HG03175 (cell line): ENCODE measurements at regions not wholly inside any gene's neighbourhood (a gene's known extent, or its start where the extent isn't known, plus 50 kb on each side); places are given as distances from the start of the nearest gene placed in this dataset.

Experiments used
- ATAC-seq: cut with Tn5 transposase; IDR thresholded peaks from one replicate; pipeline ENCODE4 v1.9.1; 2021; ENCODE audit warnings: mild to moderate bottlenecking, moderate library complexity; ENCODE audit not compliant: unreplicated experiment

DNA sequence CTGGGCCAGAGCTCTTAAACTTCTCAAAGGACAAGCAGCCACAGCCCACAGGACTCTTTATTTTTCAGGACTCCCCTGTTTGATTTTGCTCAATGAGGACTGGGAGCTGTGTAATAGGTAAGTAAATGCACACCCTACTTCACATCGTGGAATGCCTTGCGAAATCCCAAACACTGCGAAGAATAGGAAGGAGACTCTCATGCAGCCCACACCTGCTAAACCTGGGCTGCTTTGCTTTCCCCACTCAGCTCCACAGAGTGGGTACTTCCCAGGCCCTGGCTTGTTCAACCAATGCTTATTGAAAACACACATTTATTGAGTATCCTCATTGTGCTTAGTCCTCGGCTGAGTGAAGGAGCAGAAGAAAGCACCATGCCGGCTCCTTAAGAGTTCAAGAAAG lies 103.3 kb upstream of the FSTL4 start:
- ATAC-seq, result no peak

DNA sequence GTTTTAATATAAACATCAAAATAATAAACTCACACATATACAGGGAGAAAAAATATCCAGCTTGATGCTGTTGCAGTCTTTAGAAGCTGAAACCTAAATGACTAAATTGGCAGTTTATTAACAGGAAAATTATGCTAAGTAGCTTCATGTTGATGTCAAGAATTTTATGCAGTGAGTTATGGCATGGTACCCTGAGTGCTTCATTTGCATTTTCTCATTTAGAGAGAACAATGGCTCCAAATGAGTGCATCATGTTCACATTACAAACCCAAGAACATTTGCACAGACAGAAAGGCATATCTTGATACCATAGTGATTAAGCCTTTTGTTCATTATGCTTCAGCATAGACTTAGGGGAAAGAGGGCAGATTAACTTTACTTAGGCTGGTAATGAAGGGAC lies 102.9 kb upstream of the FSTL4 start:
- ATAC-seq, result no peak

DNA sequence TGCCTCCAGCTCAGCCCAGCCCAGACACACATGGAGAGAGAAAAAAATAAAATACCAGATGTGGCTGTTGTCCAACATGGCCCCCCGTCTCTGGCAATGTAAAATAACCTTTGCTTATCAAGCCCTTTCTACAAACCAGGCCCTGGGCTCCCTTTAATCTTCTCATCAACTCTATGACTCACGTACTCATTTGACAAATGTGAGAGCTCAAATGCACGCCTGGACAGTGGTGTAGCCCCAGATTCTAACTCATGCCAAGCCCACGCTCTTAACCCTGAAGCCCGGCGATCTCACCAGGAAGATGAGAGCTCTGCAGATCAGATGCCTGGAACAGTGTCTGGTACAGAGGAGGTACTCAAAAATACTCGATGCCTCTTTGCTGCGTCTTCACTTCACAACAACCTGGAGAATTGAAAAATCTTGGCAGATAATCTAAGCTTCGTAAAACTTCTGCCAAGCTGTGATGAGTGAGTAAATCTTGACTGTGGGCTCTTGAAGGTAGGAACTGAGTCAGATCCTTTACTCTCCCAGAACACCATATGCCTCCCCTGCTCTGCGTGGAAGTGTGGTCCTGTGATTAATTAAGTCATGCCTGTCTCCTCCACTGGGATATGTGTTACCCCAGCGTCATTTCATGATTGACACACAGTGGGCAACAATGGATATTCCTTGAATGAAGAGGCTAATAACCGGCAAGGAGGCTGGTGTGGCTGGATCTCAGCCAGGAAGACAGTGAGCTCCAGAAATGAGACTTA lies 102.0 kb upstream of the FSTL4 start:
- ATAC-seq, result no peak

DNA sequence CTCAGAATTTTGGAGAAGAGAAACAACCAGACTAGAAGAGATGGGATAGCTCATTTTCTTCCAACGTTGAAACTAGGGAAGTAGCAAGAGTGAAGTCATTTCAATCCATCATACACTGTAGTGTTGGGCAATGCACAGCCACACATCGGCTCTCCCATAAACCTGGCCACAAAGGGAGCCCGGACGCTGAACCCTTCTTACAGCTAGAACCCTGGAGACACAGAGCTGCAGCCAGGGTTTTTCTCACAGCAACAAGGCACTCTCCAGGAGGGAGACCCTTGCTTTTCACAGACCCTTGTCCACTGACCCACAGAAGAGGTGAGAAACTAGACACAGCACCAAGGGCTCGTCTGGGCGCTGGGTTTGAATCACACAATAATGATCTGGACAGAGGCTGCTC lies 101.4 kb upstream of the FSTL4 start:
- no peak for ATAC-seq

DNA sequence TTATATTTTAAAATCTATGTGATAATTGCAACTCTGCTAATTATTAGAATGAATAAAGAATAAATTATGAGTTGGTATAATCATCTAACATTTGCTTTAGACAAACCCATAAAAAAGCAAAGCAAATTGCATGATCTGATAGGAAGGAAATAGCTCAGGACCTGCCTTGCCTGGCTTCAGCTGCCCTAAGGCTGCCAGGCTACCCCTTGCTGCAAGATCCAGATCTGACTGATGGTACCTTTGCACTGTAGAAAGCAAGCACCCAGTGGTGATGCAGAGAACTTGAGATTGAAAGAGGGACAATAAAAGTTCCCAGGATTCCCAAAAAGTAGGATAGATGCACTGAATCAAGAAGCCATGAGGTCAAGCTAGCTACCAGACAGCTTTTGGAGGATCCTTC lies 100.9 kb upstream of the FSTL4 start:
- no peak for ATAC-seq

DNA sequence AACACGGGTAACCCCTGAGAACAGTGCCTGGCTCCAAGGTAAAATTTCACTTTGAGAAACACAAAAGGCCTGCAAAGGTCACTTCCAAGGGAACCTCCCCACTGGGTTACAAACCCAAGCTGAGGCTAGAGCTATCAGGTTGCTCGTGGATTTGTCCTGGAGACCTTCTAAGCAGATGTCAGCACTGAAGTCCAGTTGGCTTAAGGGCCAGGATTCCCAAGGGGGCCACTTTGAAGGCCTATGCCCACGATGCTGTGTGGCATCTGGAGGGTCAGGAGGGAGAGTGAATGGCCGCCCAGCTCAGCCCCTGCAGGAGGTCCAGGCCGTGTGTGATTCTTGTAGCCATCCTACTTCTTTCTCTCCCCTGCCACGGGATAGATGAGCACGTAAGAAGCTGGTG lies 100.2 kb upstream of the FSTL4 start:
- no peak for ATAC-seq

DNA sequence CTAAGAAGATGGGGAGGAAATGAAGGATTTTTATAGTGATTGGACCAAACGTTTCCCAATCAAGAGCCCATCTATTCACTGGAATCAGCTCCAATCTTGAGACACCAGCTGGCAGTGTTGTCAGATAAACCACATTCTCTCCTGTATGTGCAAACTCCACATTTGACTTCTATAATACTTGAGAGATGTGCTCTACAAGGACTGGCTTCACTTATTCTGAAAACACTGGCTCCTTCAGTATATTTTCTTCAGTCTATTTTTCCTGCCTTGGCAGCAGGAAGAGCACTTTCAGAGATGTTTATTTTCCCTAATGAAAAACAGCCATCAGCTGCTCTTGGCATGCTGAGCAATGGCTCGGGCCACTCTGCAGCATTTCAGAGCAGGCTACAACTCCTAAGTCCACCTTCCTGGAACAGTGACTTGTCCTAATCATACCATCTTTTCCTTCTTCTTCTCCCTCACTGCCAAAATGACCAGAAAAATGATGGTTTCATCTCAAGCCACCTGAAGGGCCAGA lies 96.9 kb upstream of the FSTL4 start:
- ATAC-seq, result no peak

DNA sequence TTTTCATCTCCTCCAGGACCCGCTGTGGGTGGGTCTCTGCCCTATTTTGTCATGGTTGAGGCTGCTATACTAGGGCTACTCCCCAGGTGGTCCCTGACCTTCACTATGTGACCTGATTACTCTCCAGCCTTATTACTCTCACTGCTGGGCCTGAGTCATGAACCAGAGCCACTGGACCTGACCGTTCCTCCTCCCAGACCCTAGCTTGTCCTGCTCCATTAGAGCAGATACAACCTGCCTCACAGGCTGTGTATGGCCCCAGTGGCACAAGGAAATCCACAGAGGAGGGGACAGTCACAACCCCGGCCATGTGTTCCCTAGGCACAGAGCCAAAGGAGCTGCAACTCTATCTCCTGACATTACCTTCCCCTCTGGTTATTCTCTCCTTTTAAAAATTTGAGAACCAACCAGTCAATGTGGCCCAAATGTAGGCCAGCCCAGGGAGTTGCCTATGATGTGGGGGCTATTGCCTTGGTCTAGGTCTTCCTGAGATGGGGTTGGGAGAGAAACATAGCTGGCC lies 96.0 kb upstream of the FSTL4 start:
- ATAC-seq, result no peak

DNA sequence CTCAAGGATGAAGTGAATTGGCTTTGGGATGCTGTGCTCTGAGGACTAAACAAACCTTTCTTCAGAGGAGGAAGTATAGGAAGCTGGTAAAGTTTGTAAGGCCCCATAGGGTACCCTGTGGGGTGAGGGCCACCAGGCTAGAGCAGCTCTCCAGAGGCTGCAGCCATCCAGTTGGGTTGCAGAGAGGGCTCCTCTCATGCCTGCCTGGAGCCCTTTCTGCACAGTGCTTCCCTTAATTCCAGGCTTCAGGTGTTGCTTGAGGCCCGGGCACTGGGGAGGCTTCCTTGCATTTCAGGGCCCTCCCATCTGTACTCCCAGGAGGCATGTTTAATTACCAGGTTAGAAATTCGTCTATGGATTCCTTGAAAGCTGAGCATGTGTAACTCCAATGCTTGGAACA lies 95.3 kb upstream of the FSTL4 start:
- ATAC-seq, result no peak

DNA sequence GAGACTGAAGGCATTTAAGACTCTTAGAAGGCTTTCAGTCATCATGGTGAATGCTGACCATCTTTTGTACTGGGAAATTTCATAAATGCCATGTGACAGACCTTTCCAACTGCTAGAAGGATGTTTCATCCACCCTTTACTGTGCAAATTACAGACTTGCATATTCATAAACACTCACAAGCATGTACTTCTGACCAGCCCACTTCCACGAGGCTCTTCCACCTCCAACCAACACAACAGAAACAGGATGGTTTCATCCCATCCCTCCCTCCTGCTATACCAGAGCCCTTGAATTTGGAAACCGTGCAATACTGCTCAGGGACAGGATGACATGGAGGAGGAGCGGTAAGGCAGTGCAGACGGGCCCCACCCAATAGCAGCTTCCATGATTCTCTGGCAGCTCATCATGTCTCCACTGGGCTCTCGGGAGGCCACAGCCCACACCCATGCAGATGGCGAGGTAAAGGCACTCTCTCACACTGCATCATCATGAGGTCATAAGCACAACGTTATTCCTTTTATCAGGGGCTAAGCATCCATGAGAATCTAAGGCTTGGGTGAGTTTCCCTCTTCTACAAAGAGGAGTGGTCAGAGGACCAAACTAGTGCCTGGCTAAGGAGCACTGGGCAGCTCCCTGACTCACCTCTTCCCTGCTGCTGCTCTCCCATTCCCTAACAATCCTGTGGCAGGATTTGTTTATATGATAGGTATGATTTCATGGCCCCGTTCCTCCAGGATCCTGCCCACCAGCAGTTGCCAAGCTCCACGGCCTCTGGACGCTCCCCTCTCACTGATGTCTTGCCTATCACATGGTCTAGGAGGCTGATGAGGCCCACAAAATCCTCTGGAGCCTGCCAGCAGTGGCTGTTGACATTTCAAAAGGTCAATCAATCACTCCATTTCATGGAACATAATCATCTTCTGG lies 94.4 kb upstream of the FSTL4 start:
- ATAC-seq, result no peak

DNA sequence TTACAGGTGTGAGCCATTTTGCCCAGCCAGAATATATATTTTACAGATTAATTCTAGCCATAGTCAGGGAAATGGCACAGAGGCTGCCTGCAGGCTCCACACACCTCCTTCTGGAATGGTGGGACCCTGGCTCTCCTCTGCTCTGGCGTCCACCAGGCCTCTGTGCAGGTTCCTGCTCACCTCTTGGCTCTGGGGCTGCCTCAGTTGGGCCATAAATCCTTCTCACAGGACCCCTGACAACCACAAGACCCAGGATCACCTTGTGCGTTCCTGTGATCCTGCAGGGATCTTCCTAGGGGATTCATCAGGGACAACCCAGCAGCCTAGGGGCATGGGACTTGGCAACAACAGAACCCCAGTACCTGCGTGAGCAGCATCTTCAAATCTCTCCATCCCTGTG lies 93.0 kb upstream of the FSTL4 start:
- ATAC-seq, result no peak

DNA sequence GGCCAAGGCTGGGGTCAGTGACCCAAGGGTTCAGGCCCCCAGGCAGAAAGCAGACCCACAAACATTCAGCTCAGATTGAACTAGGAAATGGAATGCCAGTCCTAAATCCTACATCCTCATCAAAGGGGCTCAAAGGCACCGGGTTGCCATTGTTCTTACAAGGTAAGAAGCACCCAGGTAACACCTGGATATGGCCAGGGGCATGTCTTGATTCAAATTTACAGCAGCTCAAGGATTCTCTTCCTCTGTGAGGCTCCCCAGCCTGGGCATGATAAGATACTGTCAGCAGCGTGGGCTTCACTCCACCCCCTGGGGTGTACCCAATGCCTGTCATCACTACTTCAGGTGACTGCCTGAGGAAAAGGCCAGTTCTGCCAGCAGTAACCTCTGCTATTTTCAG lies 92.1 kb upstream of the FSTL4 start:
- no peak for ATAC-seq

DNA sequence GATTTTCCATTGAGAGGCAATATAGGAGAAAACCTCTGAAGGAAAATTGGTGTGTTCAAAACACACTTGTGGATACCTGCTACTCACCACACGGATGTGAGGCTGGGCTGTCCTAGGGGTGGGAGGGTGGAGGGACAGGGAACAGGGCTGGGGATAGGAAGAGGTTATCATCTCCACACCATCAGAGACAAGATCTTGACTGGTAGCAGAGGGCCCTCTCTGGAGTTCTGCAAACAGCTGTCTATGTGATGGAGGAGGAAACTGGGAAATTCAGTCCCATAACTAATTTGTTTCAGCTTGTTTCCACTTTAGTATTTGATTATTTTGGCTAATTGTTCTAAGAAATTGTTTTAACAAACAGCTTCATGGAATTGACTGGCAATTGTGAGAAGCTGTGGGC lies 91.6 kb upstream of the FSTL4 start:
- no peak for ATAC-seq

DNA sequence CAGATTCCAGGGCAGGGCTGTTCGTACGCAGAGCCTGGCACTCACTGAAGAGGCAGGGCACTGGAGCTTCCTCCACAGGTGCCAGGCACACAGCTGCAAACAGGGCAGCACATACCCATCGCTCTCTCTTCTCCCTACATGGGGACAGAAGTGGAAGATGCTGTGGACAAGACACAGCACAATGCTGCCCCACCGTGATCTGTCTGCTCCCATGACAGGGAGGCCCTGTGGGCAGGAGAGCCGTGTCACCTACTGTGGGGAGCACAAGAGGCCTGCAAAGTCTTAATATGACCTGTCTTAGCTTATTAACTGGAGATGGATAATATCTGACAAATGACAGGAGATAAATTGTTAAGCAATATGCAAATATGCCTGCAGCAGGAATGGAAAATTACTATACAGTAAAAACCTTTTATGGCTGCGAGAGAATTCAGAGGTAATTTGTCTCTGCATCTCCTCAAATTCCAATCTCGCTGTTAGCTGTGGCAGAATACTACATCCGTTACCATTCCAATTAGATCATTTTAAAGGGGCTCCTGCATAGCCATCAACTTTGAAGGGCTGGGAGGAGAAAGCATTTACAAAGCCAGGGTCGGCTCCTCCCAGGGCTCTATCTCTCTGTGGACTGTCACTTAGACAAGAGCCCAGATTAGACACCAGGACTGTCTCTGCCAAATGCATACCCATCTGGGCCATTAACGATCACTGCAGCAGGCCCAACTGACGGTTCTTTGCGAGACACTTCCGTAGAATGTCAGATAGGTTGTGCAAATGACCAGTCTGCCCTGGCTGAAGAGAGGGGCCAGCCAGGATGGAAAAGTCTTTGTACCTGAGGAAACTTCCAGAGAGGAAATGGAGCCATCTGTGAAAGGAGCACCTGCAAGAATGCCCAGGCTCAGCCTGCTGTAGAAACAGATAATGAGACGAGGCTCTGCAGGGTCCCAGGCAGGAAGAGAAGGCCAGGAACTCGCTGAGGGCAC lies 90.7 kb upstream of the FSTL4 start:
- no peak for ATAC-seq

DNA sequence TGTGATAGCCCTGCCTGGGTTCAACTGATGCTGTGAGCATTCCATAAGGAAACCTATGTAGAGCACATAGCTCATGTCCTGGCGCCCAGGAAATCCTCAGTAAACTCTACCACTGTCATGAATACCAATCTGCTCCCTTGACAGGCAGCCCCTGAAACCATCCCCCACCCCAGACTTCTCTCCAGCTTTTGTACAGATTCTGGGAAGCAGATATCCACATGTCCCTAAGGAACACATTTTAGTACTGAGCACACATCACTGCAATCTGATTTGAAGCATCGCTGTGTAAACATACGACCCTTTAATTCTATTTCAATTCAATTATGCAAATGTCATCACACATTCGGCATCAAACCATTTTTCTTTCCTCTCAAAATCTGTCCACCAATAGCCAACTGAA lies 89.5 kb upstream of the FSTL4 start:
- no peak for ATAC-seq

DNA sequence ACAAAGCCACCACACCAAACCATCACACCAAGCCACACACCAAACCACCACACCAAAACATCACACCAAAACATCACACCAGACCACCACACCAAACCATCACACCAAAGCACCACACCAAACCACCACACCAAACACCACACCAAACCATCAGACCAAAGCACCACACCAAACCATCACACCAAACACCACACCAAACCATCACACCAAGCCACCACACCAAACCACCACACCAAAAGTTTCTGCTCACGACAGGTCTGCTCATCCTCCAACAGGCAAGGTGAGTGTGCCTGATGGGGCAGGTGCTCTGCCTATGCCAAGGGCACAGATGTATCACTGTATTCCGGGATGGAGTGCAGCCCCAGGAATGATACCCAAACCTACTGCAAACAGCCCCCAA lies 87.9 kb upstream of the FSTL4 start:
- ATAC-seq, result no peak

DNA sequence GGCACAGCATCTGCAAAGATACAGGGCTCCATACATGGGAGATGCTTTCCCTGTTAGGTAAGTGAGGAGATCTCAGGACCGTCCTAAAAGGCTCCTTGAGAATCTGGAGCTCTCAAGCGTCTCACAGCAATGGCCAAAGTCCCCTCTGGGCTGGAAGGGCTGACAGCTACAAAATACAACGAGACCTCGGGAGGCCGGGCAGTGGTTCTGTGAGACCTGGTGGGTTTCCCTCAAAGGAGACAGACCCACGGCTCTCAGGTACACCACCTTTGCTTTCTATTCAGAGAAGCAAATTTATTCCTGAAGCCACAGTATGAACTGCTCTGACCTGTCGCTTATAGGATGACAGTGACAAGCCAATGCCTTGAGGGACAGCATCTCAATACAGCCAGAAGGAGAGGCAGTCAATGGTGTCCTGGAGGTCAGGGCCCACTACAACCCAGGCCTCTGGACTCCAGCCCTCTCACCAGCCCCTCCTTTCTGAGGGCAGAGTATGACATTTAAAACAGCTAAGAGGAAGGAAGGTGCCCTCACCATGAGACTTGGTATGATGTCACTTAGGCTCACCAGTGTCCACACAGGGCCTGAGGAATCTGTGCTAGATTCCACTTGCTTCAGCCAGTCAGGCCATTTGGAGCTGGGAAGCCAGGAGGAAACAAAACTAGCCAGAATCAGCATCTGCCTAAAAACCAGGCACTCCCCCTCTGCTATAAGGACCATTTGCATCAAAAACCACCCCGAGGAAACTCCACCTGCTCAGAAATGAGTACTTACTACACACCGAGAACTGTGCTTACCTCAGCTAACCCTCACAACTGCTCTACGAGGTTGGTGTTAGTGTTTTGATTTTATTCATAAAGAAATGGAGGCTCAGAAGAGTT lies 86.5 kb upstream of the FSTL4 start:
- ATAC-seq, result no peak

DNA sequence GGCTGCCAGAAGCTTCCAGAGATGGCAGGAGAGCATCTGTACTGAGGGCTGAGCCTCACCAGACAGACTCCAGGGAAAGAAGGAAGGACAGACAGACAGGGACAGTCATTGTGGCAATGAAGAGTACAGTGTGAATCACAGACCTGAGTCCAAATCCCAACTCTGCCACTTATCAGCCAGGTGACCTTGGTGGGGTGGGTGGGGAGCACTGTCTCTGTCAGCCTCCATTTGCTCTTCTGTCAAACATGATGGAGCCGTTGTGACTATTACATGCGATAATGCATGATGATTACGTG lies 85.9 kb upstream of the FSTL4 start:
- ATAC-seq, result no peak

DNA sequence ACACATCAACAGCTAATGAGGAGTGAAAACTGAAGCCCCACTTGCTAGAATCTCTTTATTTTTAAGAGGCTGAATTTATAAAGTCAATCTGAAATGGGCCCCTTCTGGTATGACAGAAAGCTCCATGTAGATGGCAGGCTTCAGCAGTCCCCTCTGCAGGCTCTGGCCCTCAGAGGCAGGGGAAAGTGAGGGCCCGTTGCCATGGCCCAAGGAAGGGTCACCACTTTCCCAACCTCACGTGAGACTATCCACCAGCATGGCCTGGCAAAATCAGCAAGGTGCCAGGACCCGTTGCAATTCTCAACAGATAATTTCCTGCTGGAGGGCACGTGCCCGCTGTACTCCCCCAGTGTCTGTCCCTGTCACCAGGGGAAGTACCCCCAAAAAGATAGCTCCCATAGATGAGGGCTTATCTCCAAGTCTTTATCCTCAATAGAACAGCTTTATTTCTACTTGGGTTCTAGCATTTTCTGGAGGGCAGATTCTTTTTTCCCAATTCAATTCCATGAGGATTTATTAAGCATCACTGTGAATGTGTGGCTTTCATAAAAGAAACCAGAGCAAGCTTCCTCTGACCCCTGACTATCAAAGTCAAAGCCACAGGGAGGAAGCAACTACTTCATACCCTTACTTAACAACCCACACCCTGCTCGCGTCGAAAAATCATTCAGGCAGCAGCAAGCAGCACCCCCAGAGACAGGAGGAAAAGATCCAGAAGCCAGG lies 85.4 kb upstream of the FSTL4 start:
- ATAC-seq, result no peak
